ENCODE measurements at regions not wholly inside any gene's neighbourhood (a gene's known extent, or its start where the extent isn't known, plus 50 kb on each side); places are given as distances from the start of the nearest gene placed in this dataset.

DNA sequence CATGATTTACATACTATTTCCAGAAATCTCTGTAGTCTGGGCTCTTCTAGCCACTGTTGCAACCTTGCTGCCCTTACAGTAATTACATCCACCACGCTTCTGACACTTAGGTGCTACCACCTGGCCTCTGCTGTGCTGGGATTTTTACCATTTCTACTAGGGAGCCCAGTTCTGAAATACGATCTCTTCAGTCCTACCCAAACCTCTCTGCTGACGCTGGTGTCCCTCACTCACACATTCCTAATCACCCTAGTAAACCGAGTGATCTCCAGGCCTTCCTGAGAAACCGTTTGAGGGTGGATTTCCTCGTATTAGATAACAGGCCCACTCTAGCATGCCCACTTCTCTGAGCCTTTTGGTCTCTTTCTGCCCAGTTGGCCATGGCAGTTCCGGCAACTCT lies 588.9 kb upstream of the CADM1 start:
- TF ChIP-seq CTCF (IDR thresholded peaks at IDR 0.05), result no peak
- TF ChIP-seq EP300 (IDR thresholded peaks at IDR 0.05; ENCODE audit: borderline replicate concordance in 1 of 2, low read depth in 1 of 2, low read length in 1 of 2), result no peak
- TF ChIP-seq TEAD4 (IDR thresholded peaks at IDR 0.05; ENCODE audit: borderline replicate concordance, insufficient read depth), result no peak
- no peak for TF ChIP-seq TAF1 (IDR thresholded peaks at IDR 0.05; ENCODE audit: borderline replicate concordance, low read depth, low read length)
- TF ChIP-seq USF2 (IDR thresholded peaks at IDR 0.05; ENCODE audit: borderline replicate concordance, low read depth, low read length), result no peak
- TF ChIP-seq, protein P1, sequence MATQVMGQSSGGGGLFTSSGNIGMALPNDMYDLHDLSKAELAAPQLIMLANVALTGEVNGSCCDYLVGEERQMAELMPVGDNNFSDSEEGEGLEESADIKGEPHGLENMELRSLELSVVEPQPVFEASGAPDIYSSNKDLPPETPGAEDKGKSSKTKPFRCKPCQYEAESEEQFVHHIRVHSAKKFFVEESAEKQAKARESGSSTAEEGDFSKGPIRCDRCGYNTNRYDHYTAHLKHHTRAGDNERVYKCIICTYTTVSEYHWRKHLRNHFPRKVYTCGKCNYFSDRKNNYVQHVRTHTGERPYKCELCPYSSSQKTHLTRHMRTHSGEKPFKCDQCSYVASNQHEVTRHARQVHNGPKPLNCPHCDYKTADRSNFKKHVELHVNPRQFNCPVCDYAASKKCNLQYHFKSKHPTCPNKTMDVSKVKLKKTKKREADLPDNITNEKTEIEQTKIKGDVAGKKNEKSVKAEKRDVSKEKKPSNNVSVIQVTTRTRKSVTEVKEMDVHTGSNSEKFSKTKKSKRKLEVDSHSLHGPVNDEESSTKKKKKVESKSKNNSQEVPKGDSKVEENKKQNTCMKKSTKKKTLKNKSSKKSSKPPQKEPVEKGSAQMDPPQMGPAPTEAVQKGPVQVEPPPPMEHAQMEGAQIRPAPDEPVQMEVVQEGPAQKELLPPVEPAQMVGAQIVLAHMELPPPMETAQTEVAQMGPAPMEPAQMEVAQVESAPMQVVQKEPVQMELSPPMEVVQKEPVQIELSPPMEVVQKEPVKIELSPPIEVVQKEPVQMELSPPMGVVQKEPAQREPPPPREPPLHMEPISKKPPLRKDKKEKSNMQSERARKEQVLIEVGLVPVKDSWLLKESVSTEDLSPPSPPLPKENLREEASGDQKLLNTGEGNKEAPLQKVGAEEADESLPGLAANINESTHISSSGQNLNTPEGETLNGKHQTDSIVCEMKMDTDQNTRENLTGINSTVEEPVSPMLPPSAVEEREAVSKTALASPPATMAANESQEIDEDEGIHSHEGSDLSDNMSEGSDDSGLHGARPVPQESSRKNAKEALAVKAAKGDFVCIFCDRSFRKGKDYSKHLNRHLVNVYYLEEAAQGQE (IDR thresholded peaks at IDR 0.05; ENCODE audit: low read depth, low read length), result no peak
- TF ChIP-seq EZH2phosphoT487 (IDR thresholded peaks at IDR 0.05; ENCODE audit: borderline replicate concordance, low read depth), result no peak
- TF ChIP-seq RFX5 (IDR thresholded peaks at IDR 0.05; ENCODE audit: low read length), result no peak
- TF ChIP-seq MXI1 (IDR thresholded peaks at IDR 0.05; ENCODE audit: low read depth, low read length), result no peak
- no peak for TF ChIP-seq CHD2 (IDR thresholded peaks at IDR 0.05; ENCODE audit: low read length, partially characterized antibody)
- TF ChIP-seq, protein P2, sequence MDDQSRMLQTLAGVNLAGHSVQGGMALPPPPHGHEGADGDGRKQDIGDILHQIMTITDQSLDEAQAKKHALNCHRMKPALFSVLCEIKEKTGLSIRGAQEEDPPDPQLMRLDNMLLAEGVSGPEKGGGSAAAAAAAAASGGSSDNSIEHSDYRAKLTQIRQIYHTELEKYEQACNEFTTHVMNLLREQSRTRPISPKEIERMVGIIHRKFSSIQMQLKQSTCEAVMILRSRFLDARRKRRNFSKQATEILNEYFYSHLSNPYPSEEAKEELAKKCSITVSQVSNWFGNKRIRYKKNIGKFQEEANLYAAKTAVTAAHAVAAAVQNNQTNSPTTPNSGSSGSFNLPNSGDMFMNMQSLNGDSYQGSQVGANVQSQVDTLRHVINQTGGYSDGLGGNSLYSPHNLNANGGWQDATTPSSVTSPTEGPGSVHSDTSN (IDR thresholded peaks at IDR 0.05), result no peak
- TF ChIP-seq GABPA (IDR thresholded peaks at IDR 0.05; ENCODE audit: low read depth), result no peak

Data from SK-N-SH (cell line).